OCI-LY1 (cell line): ENCODE measurements at regions not wholly inside any gene's neighbourhood (a gene's known extent, or its start where the extent isn't known, plus 50 kb on each side); places are given as distances from the start of the nearest gene placed in this dataset.
"Not testable (repeated sequence)": the region's sequence is repeated elsewhere in the genome, so short reads cannot be mapped to it uniquely, and the experiment has no call there.

Experiments used
- H2AFZ ChIP-seq: fragments of 200-600 bp; sonication (generic), shearing (Covaris generic); 2 replicates; pipeline ENCODE4 v1.6.0; 2014; ENCODE audit warnings: antibody characterized with exemption, mild to moderate bottlenecking, low read length
- H3F3A ChIP-seq: fragments of 200-600 bp; sonication (generic), shearing (Covaris generic); 2 replicates; pipeline ENCODE4 v1.6.0; 2014; ENCODE audit warnings: mild to moderate bottlenecking, antibody characterized with exemption, low read length, moderate library complexity; ENCODE audit not compliant: insufficient read depth
- H3K27ac ChIP-seq: fragments of 200-600 bp; sonication (generic); 2 replicates; pipeline ENCODE4 v1.5.1; 2014; ENCODE audit warnings: low read length, mixed run types, mild to moderate bottlenecking, low read depth; ENCODE audit not compliant: poor library complexity, severe bottlenecking
- H3K27me3 ChIP-seq: fragments of 200-600 bp; sonication (generic); 2 replicates; pipeline ENCODE4 v1.6.0; 2014; ENCODE audit warnings: antibody characterized with exemption, mild to moderate bottlenecking, low read length, moderate library complexity; ENCODE audit not compliant: insufficient read depth
- H3K36me3 ChIP-seq: fragments of 200-600 bp; sonication (generic); 2 replicates; pipeline ENCODE4 v1.6.1; 2014; ENCODE audit warnings: mild to moderate bottlenecking, antibody characterized with exemption, low read length, moderate library complexity, mixed read lengths; ENCODE audit not compliant: insufficient read depth
- H3K4me1 ChIP-seq: fragments of 200-600 bp; sonication (generic); 2 replicates; pipeline ENCODE4 v1.5.1; 2014; ENCODE audit warnings: mild to moderate bottlenecking, low read length, moderate library complexity; ENCODE audit not compliant: insufficient read depth, severe bottlenecking
- H3K4me2 ChIP-seq: fragments of 200-600 bp; sonication (generic), shearing (Covaris generic); 2 replicates; pipeline ENCODE4 v1.6.1; 2014; ENCODE audit warnings: low read length
- H3K4me3 ChIP-seq: fragments of 200-600 bp; sonication (generic); 2 replicates; pipeline ENCODE4 v1.5.1; 2014; ENCODE audit warnings: low read length, low read depth, mild to moderate bottlenecking, mixed read lengths; ENCODE audit not compliant: poor library complexity, severe bottlenecking
- H3K79me2 ChIP-seq: fragments of 200-600 bp; shearing (Covaris generic); 2 replicates; pipeline ENCODE4 v1.6.1; 2016; ENCODE audit warnings: mixed run types, low read length, mixed read lengths; ENCODE audit not compliant: insufficient read depth
- H3K9ac ChIP-seq: fragments of 200-600 bp; sonication (generic), shearing (Covaris generic); 2 replicates; pipeline ENCODE4 v1.6.1; 2014; ENCODE audit warnings: mild to moderate bottlenecking, low read length, mixed read lengths
- H3K9me2 ChIP-seq: fragments of 200-600 bp; sonication (generic), shearing (Covaris generic); 2 replicates; pipeline ENCODE4 v1.6.1; 2014; ENCODE audit warnings: low read depth, mild to moderate bottlenecking, low read length, mixed read lengths
- H3K9me3 ChIP-seq: fragments of 200-600 bp; shearing (Covaris generic); 2 replicates; pipeline ENCODE4 v1.6.1; 2014; ENCODE audit warnings: low read length, mixed read lengths
- H4K20me1 ChIP-seq: fragments of 200-600 bp; sonication (generic), shearing (Covaris generic); 2 replicates; pipeline ENCODE4 v1.6.0; 2016; ENCODE audit warnings: mild to moderate bottlenecking, low read length; ENCODE audit not compliant: insufficient read depth
- EZH2 ChIP-seq: fragments of 200-600 bp; sonication (generic), shearing (Covaris generic); IDR thresholded peaks from 2 replicates; pipeline ENCODE4 v1.8.0; 2017; ENCODE audit warnings: borderline replicate concordance, mixed run types, mild to moderate bottlenecking, antibody characterized with exemption, low read length, moderate library complexity, mixed read lengths
- TF ChIP-seq, protein P1 (sequence below): fragments of 200-600 bp; sonication (generic), shearing (Covaris generic); IDR thresholded peaks from 2 replicates; pipeline ENCODE4 v1.5.1; 2017; ENCODE audit warnings: mild to moderate bottlenecking, antibody characterized with exemption, low read length, moderate library complexity, mixed read lengths

DNA sequence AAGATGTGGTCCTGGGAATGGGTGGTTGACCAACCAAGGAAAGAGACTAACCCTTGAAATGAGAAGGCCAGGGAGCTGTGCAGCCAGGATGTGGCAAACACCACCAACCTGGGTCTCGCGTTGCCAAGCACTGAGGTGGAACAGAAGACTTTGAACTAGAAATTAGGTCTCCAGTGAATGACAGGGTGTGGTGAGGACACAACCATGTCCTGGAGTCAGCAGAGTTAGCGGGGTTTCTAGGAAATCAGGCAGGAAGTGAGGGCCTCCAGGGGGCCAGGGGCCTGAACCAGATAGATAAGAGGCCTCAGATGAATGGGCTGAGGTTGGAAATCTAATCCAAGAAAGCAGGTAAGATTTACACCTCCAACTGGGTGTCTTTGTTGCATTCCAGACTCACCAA is 353.3 kb upstream of the ARID1B start:
- no peak overlapping the region for H3K27ac ChIP-seq
- TF ChIP-seq EZH2, result no peak
- TF ChIP-seq, protein P1, sequence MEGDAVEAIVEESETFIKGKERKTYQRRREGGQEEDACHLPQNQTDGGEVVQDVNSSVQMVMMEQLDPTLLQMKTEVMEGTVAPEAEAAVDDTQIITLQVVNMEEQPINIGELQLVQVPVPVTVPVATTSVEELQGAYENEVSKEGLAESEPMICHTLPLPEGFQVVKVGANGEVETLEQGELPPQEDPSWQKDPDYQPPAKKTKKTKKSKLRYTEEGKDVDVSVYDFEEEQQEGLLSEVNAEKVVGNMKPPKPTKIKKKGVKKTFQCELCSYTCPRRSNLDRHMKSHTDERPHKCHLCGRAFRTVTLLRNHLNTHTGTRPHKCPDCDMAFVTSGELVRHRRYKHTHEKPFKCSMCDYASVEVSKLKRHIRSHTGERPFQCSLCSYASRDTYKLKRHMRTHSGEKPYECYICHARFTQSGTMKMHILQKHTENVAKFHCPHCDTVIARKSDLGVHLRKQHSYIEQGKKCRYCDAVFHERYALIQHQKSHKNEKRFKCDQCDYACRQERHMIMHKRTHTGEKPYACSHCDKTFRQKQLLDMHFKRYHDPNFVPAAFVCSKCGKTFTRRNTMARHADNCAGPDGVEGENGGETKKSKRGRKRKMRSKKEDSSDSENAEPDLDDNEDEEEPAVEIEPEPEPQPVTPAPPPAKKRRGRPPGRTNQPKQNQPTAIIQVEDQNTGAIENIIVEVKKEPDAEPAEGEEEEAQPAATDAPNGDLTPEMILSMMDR, result no peak
- H3K4me2 ChIP-seq, result no peak overlapping the region

DNA sequence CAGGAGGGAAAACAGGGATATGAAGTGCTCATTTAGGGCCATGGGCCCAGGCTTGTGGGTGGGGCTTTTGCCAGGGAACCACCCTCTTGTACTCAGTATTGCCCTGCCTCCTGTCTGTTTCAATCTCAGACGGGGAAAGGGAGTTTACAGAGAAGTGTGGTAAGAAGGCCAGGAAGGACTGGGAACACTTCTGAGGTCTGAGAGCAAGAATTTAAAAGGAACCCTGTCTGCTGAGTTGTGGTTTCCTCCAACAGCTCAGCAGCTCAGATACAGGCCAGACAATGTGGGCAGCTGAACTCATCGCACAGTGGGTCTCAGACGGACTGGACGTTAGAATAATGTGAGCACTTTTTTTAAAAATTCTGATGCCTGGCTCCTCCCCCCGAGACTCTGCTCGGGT is 354.1 kb upstream of the ARID1B start:
- H3K79me2 ChIP-seq, result no peaks in the 10 kb centered on the region
- no peak overlapping the region for H3K9ac ChIP-seq
- H3K27me3 ChIP-seq, result no peaks in the 10 kb centered on the region
- no peak overlapping the region for H3K27ac ChIP-seq
- no peaks in the 10 kb centered on the region for H3K9me2 ChIP-seq
- H3K4me2 ChIP-seq, result no peak overlapping the region
- H3K9me3 ChIP-seq, result no peaks in the 10 kb centered on the region
- no peaks in the 10 kb centered on the region for H3K36me3 ChIP-seq
- no peak overlapping the region for H2AFZ ChIP-seq
- TF ChIP-seq, protein P1, result no peak
- no peak for TF ChIP-seq EZH2
- H3F3A ChIP-seq, result no peaks in the 10 kb centered on the region
- H3K4me1 ChIP-seq, result no peaks in the 10 kb centered on the region
- H4K20me1 ChIP-seq, result no peaks in the 10 kb centered on the region
- H3K4me3 ChIP-seq, result no peak overlapping the region

More for the DNA sequence above, 353.3 kb upstream of the ARID1B start:
- Histone ChIP-seq H3K9ac (no peak overlapping the region), H2AFZ (no peak overlapping the region), H3K79me2 (no peaks in the 10 kb centered on the region), H3F3A (no peaks in the 10 kb centered on the region), H3K36me3 (no peaks in the 10 kb centered on the region), H3K9me3 (no peaks in the 10 kb centered on the region), H4K20me1 (no peaks in the 10 kb centered on the region), H3K27me3 (no peaks in the 10 kb centered on the region), H3K4me1 (no peaks in the 10 kb centered on the region), H3K4me3 (no peak overlapping the region), H3K9me2 (no peaks in the 10 kb centered on the region)

DNA sequence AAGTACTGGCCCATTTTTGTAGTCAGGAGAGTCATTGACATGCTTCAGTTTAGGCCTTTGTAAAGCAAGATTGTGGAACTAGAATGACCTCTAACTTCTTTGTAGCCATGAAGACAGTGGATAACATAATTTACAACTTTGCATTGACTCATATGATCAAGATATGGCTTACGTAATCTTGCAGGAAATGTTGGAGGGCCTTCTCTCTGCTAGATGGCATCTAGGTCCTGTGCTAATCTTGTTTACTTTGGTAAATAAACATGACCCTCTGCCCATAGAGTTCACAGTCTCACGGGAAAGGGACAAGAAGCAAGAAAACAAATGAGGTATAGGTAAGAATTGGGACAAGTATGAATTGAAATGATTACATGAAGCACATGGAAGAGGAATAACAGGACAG is 355.2 kb upstream of the ARID1B start:
- Histone ChIP-seq H3K9ac (no peak overlapping the region), H3K36me3 (no peaks in the 10 kb centered on the region), H3K9me2 (no peaks in the 10 kb centered on the region), H3K4me1 (no peaks in the 10 kb centered on the region), H2AFZ (no peak overlapping the region), H3K27me3 (no peaks in the 10 kb centered on the region), H3K9me3 (no peaks in the 10 kb centered on the region), H4K20me1 (no peaks in the 10 kb centered on the region), H3F3A (no peaks in the 10 kb centered on the region), H3K4me2 (no peak overlapping the region), H3K79me2 (no peaks in the 10 kb centered on the region), H3K4me3 (no peak overlapping the region), H3K27ac (no peak overlapping the region)
- TF ChIP-seq EZH2, result no peak
- TF ChIP-seq, protein P1, result no peak

DNA sequence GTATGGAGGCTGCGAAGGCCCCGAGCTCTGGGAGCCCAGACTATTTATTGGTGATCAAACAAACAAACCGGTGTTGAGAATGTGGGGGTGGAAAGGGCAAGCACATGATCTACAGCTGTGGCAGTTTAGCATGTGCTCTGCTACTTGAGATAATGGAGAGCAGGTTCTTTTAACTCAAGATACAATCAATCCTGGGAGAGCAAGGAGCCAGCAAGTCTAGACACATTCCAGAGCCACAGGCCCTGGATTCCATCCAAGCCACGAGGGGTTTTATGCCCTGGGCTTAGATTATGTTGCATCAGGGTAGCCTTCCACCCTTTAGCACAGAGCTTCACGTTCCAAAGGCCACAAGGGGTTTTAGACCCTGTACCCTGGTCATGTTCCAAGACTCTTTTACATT is 355.9 kb upstream of the ARID1B start:
- H2AFZ ChIP-seq, H3K27me3 ChIP-seq, H3K36me3 ChIP-seq, H3K27ac ChIP-seq, H3K4me2 ChIP-seq, H3K9me2 ChIP-seq, H4K20me1 ChIP-seq, H3K79me2 ChIP-seq, H3K4me3 ChIP-seq, H3K9me3 ChIP-seq, H3K9ac ChIP-seq, H3K4me1 ChIP-seq, H3F3A ChIP-seq: not testable (repeated sequence)
